Activated T-cell treated with anti-CD3 and anti-CD28 coated beads, Interleukin-2, amount 50 U/mL, for 72 hours (primary cell): ENCODE measurements at regions not wholly inside any gene's neighbourhood (a gene's known extent, or its start where the extent isn't known, plus 50 kb on each side); places are given as distances from the start of the nearest gene placed in this dataset.

ENCODE experiments used
- ATAC-seq, 2 donors: fragments of 150-1000 bp; cut with Tn5 transposase; replicated peaks in 1 of 2; 2 replicates each; pipeline ENCODE4 v1.10.0; 2021; ENCODE audit warnings: moderate library complexity in 2 of 2, mild to moderate bottlenecking in 1 of 2
- DNase-seq, 2 donors: peaks; one replicate each; pipeline ENCODE4 v3.0.0; 2021 to 2022; ENCODE audit warnings: mixed read lengths in 1 of 2
- H3K27ac Mint-ChIP-seq: one replicate; pipeline ENCODE4 v1.8.0; 2022; ENCODE audit warnings: mild to moderate bottlenecking, moderate library complexity, mixed read lengths
- H3K27me3 Mint-ChIP-seq: one replicate; pipeline ENCODE4 v1.8.0; 2022; ENCODE audit warnings: low read depth, mixed read lengths
- H3K36me3 Mint-ChIP-seq, 2 donors: one replicate each; pipeline ENCODE4 v1.8.0; 2022; ENCODE audit warnings: mixed read lengths in 2 of 2, mild to moderate bottlenecking in 1 of 2; ENCODE audit not compliant: insufficient read depth in 2 of 2
- H3K4me1 Mint-ChIP-seq: one replicate; pipeline ENCODE4 v1.8.0; 2022; ENCODE audit warnings: low read depth, mixed read lengths
- H3K4me3 Mint-ChIP-seq, 2 donors: one replicate each; pipeline ENCODE4 v1.8.0; 2022; ENCODE audit warnings: mild to moderate bottlenecking in 2 of 2, mixed read lengths in 2 of 2, moderate library complexity in 2 of 2
- H3K9me3 Mint-ChIP-seq, 2 donors: one replicate each; pipeline ENCODE4 v1.8.0; 2022; ENCODE audit warnings: mixed read lengths in 2 of 2

DNA sequence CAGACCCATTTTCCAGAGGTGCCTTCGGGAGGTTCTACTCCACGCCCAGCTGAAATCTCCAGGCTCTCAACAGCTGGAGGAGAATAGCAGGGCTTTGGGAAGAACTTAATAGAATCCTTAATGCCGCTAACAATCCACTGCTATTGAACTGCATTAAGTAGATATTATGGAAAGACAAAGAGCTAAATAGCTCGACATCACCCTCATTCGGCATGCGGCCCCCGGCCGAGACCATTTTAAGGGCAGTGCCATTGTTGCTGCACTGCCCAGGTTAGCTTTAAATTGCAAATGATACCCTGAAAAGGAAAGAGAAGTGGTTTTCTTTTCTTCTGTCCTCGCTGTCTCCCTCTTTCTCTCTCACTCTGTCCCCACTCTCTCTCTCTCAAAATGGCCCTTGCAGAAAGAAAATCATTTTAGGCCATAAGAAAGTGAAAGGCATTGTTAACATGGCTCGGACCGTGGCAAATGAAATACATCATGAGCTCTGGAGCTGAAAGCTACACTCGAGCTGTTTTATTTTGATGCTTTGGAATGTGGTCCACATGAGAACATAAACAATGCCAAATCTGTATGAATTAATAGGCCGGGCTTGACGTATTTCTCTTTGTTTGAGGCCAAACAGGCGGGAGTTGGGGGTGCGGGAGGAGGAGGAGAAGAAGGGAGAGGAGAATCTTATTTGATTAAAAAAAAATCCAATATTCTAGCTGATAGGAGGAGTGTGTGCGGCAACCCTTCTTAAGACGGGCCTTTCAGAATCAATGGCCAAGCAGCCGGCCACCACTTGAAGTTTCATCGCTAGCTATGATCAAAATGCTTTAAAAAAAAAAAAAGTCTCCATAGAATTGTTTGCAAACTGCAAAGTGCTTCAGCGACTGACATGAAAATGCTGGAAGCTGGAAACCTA lies 298.8 kb upstream of the IRX3 start:
- Mint-ChIP-seq H3K27me3 (peaks cover 7% of the 10 kb centered on the region), H3K4me1 (no peaks in the 10 kb centered on the region), H3K27ac (no peak overlapping the region), H3K36me3 (no peaks in the 10 kb centered on the region), H3K9me3 (peaks cover 0 to 5% of the 10 kb centered on the region in 2 donors), H3K4me3 (no peak overlapping the region)
- DNase-seq (no peak), ATAC-seq (no peak)

DNA sequence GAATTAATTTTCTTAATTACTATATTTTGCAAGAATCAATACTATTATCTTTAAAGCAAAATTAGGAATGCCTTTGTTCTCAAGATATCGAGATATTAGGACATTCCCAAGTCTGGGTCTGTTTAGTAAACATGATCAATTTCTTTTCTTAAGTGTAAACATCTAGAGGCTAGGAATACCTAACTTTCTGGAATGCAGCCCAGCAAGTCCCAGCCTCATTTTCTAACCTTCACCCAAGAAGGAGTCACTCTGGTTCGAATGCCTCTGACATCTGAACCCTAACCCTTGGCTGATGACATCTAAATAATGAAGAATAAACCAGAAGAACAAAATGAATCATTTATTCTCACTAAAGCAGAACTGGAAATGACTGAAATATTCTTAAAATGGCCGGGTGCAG lies 297.5 kb upstream of the IRX3 start:
- Mint-ChIP-seq H3K9me3 (peaks cover 0 to 5% of the 10 kb centered on the region in 2 donors), H3K36me3 (no peaks in the 10 kb centered on the region), H3K4me3 (no peak overlapping the region), H3K27me3 (peaks cover 3% of the 10 kb centered on the region), H3K4me1 (no peaks in the 10 kb centered on the region), H3K27ac (no peak overlapping the region)
- DNase-seq (no peak), ATAC-seq (no peak)

- Mint-ChIP-seq H3K36me3 (no peaks in the 10 kb centered on the region), H3K27me3 (peaks cover 12% of the 10 kb centered on the region), H3K4me3 (no peak overlapping the region), H3K27ac (no peak overlapping the region), H3K9me3 (peaks cover 0 to 1% of the 10 kb centered on the region in 2 donors), H3K4me1 (no peaks in the 10 kb centered on the region)
- ATAC-seq (no peak), DNase-seq (no peak)
Observed at GRCh38 chr16:54582631-54583250, 296.2 kb upstream of the IRX3 start.

GRCh38 chr16:54579106-54579728 lies 292.6 kb upstream of the IRX3 start:
- H3K4me3 Mint-ChIP-seq: no peak overlapping the region
- H3K9me3 Mint-ChIP-seq: no peaks in the 10 kb centered on the region
- DNase-seq (no peak), ATAC-seq (no peak)
- H3K4me1 Mint-ChIP-seq: no peaks in the 10 kb centered on the region
- no peak overlapping the region for H3K27ac Mint-ChIP-seq
- no peaks in the 10 kb centered on the region for H3K36me3 Mint-ChIP-seq
- H3K27me3 Mint-ChIP-seq: peaks cover 33% of the 10 kb centered on the region

- no peak overlapping the region for H3K4me3 Mint-ChIP-seq
- ATAC-seq (no peak), DNase-seq (no peak)
- H3K27ac Mint-ChIP-seq: no peak overlapping the region
- H3K9me3 Mint-ChIP-seq: no peaks in the 10 kb centered on the region
- peaks cover 33% of the 10 kb centered on the region for H3K27me3 Mint-ChIP-seq
- no peaks in the 10 kb centered on the region for H3K4me1 Mint-ChIP-seq
- no peaks in the 10 kb centered on the region for H3K36me3 Mint-ChIP-seq
Observed at GRCh38 chr16:54577651-54578128, 291.1 kb upstream of the IRX3 start.

- Mint-ChIP-seq H3K4me1 (no peaks in the 10 kb centered on the region), H3K36me3 (no peaks in the 10 kb centered on the region), H3K27me3 (peaks cover 33% of the 10 kb centered on the region), H3K27ac (no peak overlapping the region), H3K4me3 (no peak overlapping the region), H3K9me3 (no peaks in the 10 kb centered on the region)
- DNase-seq (no peak), ATAC-seq (no peak)
Observed at GRCh38 chr16:54576785-54577184, 290.2 kb upstream of the IRX3 start.

GRCh38 chr16:54568906-54569807 lies 282.6 kb upstream of the IRX3 start:
- Mint-ChIP-seq H3K4me3 (no peak overlapping the region), H3K27me3 (no peaks in the 10 kb centered on the region), H3K36me3 (no peaks in the 10 kb centered on the region), H3K9me3 (no peaks in the 10 kb centered on the region), H3K27ac (no peak overlapping the region), H3K4me1 (no peaks in the 10 kb centered on the region)
- no peak for ATAC-seq
- no peak for DNase-seq

DNA sequence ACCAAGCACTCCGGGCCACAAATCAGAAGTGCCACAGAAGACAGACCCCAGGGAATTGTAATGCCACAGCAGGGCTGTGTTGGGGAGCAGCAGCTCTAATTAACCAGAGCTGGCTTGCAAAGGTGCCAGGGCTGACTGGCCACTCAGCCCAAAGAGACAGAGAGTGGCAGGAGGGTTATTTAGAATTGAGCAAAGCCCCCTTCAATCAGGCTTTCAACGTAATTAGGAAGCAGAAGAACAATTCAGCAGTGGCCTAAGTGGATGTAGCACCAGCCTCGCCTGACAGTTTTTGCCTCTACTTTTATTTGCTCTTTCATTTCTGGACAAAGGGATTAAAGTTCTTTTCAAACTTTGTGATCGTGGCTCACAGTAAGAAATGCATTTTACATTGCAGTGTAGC lies 278.3 kb upstream of the IRX3 start:
- Mint-ChIP-seq H3K36me3 (no peaks in the 10 kb centered on the region), H3K4me3 (no peak overlapping the region), H3K27ac (no peak overlapping the region), H3K27me3 (no peaks in the 10 kb centered on the region), H3K9me3 (no peaks in the 10 kb centered on the region), H3K4me1 (no peaks in the 10 kb centered on the region)
- ATAC-seq: no peak
- no peak for DNase-seq

- Mint-ChIP-seq H3K4me3 (no peak overlapping the region), H3K27ac (no peak overlapping the region), H3K36me3 (no peaks in the 10 kb centered on the region), H3K4me1 (no peaks in the 10 kb centered on the region), H3K9me3 (peaks cover 2 to 8% of the 10 kb centered on the region in 2 donors), H3K27me3 (peaks cover 9% of the 10 kb centered on the region)
- ATAC-seq: no peak
- DNase-seq: no peak
Observed at GRCh38 chr16:54554581-54554980, 268.0 kb upstream of the IRX3 start.

- no peak overlapping the region for H3K27ac Mint-ChIP-seq
- H3K4me1 Mint-ChIP-seq: no peaks in the 10 kb centered on the region
- H3K4me3 Mint-ChIP-seq: no peak overlapping the region
- H3K9me3 Mint-ChIP-seq: peaks cover 0 to 2% of the 10 kb centered on the region in 2 donors
- H3K27me3 Mint-ChIP-seq: peaks cover 5% of the 10 kb centered on the region
- no peak for DNase-seq
- ATAC-seq: no peak
- H3K36me3 Mint-ChIP-seq: no peaks in the 10 kb centered on the region
Observed at GRCh38 chr16:54548281-54548680, 261.7 kb upstream of the IRX3 start.

DNA sequence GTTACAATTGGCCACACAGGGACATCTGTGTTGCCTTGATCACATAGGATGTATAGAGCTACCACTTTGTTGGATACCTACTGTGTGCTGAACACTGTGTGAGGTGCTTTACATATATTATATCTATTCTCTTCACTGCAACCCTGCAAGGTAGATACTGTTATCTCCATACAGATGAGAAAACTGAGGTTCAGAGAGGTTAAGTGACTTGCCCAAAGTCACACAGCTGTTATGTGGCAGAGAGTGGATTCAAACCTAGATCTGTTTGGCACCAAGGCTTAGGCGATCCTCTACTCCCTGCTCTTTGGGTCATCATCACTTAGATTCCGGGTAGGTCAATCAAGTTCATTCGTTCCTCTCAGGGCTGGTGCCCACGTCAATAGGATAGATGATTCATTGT lies 260.5 kb upstream of the IRX3 start:
- Mint-ChIP-seq H3K9me3 (peaks cover 0 to 2% of the 10 kb centered on the region in 2 donors), H3K4me3 (no peak overlapping the region), H3K36me3 (no peaks in the 10 kb centered on the region), H3K27me3 (peaks cover 5% of the 10 kb centered on the region), H3K4me1 (no peaks in the 10 kb centered on the region), H3K27ac (no peak overlapping the region)
- DNase-seq (no peak), ATAC-seq (no peak)

DNA sequence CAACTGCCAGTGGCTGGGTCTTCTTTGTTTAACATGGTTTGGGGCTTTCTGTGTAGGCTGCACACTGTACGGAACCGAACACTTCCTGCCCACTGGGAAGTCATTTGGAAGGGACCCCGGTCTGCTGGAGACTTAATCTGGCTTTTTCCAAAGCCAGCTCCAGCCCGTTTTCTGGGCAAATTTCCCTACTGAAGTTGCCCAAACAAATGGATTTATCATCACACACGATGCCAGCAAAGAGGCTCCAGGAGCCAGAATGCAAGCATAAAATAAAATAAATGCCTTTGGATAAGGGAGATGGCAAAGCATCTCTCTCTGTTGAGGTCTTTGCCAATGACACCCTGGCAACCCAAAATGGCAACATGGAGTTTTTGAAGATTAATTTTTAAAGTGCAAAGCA lies 259.9 kb upstream of the IRX3 start:
- no peak for ATAC-seq
- Mint-ChIP-seq H3K27me3 (peaks cover 5% of the 10 kb centered on the region), H3K27ac (no peak overlapping the region), H3K36me3 (no peaks in the 10 kb centered on the region), H3K4me1 (no peaks in the 10 kb centered on the region), H3K9me3 (peaks cover 0 to 2% of the 10 kb centered on the region in 2 donors), H3K4me3 (no peak overlapping the region)
- no peak for DNase-seq
